ENCODE measurements at regions not wholly inside any gene's neighbourhood (a gene's known extent, or its start where the extent isn't known, plus 50 kb on each side); places are given as distances from the start of the nearest gene placed in this dataset.

DNA sequence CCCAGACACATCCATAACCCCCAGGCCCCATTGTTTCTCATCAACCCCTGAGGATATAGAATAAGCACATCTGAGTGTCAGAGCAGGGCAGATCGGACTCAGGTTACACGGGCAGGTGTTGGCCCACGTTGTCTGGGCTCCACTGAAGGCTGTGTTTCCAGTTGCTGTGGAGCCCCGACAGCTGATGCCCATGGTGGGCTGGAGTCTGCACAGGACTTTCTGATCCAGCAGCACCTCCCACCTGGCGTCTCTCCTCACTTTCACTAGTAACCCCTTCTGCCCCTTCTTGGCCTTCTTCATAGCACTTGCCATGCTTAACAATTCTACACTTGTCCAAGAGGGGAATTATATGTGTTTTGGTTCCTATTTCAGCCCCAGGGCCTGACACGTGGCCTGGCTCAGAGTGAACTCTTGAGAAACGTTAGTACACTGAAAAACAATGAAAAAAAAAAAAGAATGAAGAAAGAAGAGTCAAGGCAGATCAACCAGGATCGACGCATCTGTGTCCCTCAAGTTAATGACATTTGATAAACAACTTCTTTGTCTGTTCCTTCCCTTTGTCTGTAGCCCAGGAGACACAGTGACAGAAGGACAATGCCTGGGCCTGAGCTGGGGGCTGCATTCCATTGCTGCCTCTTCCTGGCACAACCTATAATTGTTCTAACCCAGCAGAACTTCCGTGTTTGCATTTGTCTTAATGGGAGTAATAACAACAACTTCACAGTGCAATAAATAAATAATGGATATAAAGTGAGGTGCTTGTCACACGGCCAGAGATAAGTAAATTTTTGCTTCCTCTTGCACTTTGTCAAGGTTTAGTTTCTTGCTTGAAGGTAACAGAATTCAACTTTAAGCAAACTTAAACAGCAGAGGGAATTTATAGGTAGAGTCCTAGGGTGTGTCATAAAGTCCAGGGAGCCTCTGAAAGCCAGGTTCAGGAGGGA, 224.2 kb upstream of the SSTR4 start:
- TF ChIP-seq, protein P1, sequence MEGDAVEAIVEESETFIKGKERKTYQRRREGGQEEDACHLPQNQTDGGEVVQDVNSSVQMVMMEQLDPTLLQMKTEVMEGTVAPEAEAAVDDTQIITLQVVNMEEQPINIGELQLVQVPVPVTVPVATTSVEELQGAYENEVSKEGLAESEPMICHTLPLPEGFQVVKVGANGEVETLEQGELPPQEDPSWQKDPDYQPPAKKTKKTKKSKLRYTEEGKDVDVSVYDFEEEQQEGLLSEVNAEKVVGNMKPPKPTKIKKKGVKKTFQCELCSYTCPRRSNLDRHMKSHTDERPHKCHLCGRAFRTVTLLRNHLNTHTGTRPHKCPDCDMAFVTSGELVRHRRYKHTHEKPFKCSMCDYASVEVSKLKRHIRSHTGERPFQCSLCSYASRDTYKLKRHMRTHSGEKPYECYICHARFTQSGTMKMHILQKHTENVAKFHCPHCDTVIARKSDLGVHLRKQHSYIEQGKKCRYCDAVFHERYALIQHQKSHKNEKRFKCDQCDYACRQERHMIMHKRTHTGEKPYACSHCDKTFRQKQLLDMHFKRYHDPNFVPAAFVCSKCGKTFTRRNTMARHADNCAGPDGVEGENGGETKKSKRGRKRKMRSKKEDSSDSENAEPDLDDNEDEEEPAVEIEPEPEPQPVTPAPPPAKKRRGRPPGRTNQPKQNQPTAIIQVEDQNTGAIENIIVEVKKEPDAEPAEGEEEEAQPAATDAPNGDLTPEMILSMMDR (conservative IDR thresholded peaks at IDR 0.05; ENCODE audit: low read depth, low read length), result no peak
- TF ChIP-seq EZH2 (IDR thresholded peaks at IDR 0.05; ENCODE audit: borderline replicate concordance, low read depth, low read length, poor library complexity, severe bottlenecking), result no peak
